Omental fat pad (tissue), 3 donors: ENCODE measurements at regions not wholly inside any gene's neighbourhood (a gene's known extent, or its start where the extent isn't known, plus 50 kb on each side); places are given as distances from the start of the nearest gene placed in this dataset.

ENCODE experiments used
- ATAC-seq: fragments of 150-250 bp; one replicate; pipeline ENCODE4 v1.9.1; 2016; ENCODE audit warnings: mild to moderate bottlenecking, moderate library complexity; ENCODE audit not compliant: low FRiP score
- DNase-seq: peaks from one replicate; pipeline ENCODE4 v3.0.0-alpha.2; 2019; ENCODE audit warnings: low spot score
- CTCF ChIP-seq, 3 donors: fragments of 450-650 bp; IDR thresholded peaks; one replicate each; pipeline ENCODE4 v1.5.1; 2016 to 2017; ENCODE audit warnings: antibody characterized with exemption in 3 of 3, mild to moderate bottlenecking in 3 of 3, moderate library complexity in 2 of 3

DNA sequence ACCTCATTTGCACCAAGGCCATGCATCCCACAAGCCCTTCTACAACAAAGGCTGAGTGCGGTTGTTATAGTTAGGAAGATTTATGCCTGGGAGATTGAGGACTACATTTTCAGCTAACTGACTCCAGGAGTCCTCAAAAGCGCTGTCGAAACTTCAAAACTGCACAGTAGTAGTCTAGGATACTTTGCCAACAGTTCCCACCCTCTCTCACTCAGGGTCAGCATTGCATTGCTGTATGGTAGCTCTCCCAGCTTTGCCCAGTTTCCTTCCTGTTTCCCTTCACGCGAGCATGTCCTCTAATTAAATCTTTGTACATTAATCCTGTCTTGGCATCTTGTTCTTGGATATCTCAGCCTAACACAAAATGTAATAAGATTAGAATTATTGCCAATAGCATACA is 420.6 kb upstream of the UBE2E3 start:
- no peak for DNase-seq
- ATAC-seq = no peak
- TF ChIP-seq CTCF (IDR thresholded peaks at IDR 0.05) = no peak

DNA sequence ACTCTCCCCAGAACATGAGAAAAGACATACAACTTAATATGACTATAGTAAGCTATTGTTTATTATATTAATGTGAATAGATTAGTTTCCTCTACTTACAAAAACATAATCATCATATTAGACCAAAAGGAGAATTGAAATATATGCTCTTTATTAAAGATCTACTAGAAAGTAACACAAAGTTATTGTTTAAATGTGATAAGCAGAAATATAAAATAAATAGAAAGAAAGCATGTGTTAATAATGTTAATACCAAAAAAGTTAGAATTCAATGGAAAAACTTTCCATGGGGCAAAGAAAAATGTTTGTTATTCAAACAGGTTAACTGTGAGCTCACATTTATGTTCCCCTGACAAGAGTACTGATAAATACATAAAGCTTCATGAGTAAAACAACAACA is 421.4 kb upstream of the UBE2E3 start:
- no peak for ATAC-seq
- DNase-seq = no peak
- no peak for TF ChIP-seq CTCF (IDR thresholded peaks at IDR 0.05)

DNA sequence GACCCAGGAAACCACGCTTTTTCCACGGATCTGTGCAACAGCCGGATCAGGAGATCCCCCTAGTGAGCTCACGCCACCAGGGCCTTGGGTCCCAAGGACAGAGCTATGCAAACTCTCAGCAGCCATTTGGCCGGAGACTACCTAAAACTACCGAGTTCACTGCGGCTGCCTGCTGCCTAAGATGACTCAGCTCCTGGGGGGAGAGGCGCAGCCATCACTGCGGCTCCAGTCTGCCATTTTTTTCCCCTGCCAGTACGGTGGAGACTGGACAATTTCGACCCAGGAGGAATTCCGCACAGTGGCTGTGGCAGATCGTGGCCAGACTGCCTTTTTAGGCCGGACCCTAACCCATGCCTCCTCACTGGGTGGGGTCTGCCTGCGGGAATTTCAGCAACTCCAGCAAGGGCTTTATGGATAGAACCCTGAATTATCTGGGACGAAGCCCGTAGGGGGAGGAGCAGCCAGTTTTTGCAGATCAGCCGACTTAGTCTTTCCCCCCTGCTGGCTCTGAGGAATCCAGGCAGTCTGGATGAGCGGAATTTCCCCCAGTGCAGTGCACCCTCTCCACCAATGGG is 424.9 kb upstream of the UBE2E3 start:
- no peak for TF ChIP-seq CTCF (IDR thresholded peaks at IDR 0.05)
- ATAC-seq = peak; percentile 14
- DNase-seq = no peak

DNA sequence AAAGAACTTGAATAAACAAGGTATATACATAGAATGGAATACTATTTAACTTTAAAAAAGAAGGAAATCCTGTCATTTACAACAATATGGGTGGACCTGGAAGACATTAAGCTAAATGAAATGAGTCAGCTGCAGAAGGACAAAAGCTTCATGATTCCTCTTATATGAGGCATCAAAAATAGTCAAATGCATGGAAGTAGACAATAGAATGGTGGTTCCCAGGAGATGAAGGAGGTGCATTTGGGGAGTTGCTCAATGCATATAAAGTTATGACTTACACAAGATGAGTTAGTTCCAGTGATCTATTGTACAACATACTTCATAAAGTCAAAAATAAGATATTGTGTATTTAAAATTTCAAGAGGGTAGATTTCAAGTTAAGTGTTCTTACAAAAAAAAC is 426.1 kb upstream of the UBE2E3 start:
- TF ChIP-seq CTCF (IDR thresholded peaks at IDR 0.05) = no peak
- no peak for DNase-seq
- ATAC-seq = no peak

DNA sequence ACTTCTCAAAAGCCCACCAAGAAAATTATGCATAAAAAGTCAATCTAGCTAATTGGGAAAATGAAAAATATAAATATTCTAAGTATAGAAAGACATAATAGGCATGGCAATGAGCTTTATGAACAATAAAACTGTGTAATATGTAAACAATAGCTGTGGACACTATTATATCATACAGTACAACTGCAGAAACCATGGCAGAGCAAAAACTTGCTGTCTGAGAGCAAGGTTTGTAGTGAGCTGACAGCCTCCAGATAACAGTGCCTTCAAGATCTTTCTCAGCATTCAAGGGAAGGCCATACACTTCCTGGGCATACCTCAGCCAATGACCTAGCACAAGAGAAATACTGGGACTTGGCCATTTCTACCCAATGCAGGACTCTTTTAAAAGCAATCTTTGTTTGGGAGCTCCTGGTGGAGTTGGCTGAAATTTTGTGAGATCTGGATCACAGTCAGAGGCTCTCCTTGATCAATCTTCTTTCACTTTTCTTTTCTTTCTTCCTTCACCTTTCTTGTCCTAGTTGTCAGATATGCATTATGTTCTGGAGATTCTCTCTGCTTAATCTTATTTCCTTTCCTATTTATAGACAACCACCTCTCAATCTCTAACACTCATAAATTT is 427.2 kb upstream of the UBE2E3 start:
- no peak for ATAC-seq

DNA sequence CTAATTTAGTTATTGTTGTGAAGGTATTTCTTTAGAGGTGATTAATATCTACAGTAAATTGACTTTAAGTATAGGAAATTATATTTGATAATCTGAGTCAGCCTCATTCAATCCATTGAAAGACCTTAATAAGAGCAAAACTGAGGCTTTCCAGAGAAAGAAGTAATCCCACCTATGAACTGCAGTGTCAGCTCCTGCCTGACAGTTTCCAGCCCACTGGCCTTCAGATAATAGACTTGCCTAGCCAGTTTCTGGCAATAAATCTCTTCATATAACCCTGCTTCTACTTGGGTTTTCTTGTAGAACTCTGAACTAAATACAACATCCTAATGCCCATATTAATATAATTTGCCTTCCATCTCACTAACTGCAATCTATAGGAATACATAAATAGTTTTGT is 437.9 kb upstream of the UBE2E3 start:
- TF ChIP-seq CTCF (IDR thresholded peaks at IDR 0.05) = no peak
- ATAC-seq (no peak), DNase-seq (no peak)

More for the DNA sequence above, 427.2 kb upstream of the UBE2E3 start:
- no peak for TF ChIP-seq CTCF (IDR thresholded peaks at IDR 0.05)
- no peak for DNase-seq

DNA sequence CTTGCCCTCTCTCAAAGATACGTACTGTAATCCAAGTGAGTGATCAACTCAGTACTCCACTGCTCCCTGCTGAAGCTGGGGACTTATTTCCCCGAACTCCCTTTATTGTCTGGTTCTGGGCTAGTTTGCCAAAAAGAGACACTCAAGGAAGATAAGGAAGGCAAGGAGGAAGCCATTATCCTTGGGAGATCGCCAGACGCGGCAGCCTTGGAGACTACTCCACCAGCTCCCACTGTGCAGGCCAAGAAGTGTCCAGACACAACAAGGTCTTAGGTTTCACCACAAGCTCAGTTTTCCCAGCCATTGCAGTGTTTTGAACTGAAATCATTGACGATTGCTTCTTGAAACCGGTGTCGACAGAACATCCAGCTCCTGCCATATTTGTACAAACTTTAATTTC is 439.6 kb upstream of the UBE2E3 start:
- no peak for ATAC-seq
- no peak for TF ChIP-seq CTCF (IDR thresholded peaks at IDR 0.05)
- DNase-seq = no peak
